Dermis microvascular lymphatic vessel endothelial cell (primary cell): ENCODE measurements at regions not wholly inside any gene's neighbourhood (a gene's known extent, or its start where the extent isn't known, plus 50 kb on each side); places are given as distances from the start of the nearest gene placed in this dataset.
A peak's percentile ranks its signal among the peaks of the same experiment; 100 is the strongest.

Experiments used
- DNase-seq, 2 donors: peaks; one replicate each; pipeline versions ENCODE4 v3.0.0 to v3.0.0-alpha.2; 2010; ENCODE audit warnings: low read depth in 2 of 2

DNA sequence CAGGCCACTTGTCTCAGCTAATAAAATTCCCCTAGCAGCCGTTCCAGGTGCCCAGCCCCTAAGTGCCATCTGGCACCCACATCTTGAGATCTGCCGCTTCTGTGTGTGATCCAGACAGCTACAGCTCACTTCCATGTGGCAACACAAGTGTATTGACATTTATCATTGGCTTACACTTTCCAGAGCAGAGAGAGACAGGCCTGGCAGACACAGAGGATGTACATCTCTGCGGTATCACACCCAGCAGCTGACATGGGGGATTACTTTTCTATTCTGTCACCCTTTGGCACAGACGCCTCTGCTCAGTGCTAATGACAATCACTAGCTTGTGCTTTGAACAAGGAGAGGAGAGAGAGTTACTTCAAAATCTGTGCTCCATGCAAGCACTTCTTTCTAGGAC lies 195.9 kb downstream of the KDR start:
- DNase-seq, result peak in 1 of 2 donors; percentile 51

DNA sequence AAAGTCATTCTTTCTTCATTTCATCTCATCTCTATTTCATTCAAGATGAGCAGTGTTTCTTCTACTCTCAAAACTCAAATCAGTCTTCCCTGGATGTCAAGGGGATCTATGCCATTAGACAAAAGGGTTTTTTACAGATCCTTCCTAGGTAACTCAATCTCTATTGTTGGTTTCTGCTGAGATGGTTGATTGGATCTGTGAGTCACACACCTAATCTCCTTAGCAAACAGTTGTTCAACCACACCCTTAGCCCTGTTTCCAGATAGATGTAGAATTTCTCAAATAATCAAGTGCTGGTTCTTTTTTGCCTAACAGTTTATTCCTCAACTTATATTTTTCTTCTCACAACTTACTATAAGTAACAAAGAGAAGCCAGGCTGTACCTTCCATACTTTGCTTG lies 200.5 kb downstream of the KDR start:
- DNase-seq, result no peak

DNA sequence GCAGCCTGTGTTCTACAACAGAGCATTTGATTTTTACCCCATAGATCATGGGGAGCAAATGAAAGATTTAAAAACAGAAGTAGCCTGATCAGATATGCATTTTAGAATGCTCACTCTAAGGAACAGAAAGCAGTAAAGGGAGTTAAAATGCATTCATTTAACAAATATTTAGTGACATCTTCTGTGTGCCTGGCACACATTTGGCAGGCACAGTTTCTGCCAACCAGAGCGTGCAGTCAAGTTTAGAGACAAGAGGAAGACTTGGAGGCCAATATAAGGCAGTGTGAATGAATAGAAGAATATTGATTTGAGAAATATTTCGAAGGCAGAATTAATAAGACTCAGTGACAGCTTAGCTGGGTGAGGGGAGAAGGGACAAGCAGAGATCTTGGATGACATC lies 210.1 kb downstream of the KDR start:
- no peak for DNase-seq

DNA sequence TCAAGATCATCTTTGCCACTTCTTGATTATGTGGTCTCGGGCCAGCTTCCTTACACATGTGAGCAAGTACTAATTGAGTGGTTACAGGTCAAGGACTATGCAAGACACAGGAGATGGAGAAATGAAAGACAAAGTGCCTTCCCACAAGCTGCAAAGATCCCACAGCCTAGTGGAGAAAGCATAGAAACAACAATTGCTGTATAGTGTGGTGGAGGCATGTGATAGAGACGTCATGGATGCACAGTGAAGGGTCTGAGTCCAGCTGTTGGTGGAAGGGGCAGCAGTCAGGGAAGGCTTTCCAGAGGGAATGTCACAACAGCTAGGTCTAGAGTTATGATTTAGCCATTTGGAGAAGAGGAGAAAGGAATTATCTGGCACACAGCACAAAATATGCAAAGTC lies 210.6 kb downstream of the KDR start:
- DNase-seq, result no peak

DNA sequence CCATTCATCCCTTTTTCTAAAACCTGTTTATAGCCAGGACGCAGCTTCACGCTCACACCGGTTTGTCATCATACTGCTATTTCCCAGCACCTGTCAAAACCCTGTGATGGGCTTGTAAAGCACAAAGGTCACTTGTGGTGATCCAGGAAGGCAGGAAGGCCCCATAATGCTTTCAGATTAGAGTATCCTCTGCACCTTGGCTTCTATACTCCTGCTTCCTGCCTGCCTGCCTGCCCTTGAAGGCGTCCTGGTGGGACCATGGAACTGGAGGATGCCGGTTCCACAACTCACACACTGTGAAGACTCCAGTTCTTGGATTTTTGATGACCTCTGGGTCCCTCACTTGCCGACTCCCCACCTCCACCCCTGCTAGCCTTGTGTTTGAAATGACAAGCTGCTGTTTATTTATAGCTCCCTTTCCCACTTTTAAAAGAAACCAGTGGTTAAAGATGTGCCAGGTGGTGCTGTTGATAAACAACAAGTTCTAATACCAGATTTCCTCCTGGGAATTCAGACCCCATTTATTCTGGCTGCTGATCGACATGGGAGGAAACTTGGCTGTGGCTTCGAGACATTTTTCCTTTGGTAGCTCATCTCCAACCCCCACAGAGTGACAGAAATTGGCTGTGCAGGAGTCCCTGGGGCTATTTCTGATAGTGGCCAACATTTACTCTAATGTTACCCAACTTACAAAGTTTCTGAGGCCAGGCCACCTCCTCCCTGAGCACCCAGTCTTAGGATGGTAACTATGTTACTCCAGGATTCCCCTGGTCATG lies 211.5 kb downstream of the KDR start:
- peak in 1 of 2 donors; percentile 74 for DNase-seq

DNA sequence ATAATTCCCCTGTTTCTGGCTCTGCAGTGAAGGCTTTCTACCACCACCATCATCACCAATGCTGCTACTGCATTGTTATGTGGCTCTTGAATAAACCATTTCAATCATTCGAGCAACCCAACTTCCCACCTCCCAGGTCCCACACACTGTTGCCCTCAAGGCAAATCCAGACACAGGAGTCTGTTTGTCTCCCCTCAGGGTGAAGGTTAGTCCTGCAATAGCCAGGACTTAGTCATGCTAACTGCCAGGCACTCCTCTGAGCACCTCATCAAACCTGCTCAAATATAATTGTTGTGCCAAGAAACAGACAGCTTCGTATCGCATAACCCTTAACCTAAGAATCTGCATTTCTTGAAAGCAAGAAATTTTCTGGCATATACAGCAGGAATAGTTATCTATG lies 213.2 kb downstream of the KDR start:
- no peak for DNase-seq

DNA sequence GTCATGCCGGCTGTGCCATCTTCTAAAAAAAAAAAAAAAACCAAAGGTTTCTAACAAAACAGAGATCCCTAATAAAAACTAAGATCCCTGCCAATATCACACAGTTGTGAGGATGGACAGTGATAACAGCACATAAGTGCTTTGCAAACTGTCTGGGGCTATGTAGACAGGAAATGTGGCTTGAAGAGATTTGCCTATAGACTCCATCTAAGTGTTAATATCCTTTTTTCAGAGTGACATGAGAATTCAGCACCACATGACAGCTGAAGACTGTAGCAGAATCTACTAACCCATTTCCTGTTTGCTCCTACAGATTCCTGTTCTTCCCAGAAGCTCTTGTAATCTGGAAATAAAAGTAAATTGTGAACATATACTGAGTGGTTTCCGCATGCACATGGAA lies 215.4 kb downstream of the KDR start:
- peak in 1 of 2 donors; percentile 28 for DNase-seq

DNA sequence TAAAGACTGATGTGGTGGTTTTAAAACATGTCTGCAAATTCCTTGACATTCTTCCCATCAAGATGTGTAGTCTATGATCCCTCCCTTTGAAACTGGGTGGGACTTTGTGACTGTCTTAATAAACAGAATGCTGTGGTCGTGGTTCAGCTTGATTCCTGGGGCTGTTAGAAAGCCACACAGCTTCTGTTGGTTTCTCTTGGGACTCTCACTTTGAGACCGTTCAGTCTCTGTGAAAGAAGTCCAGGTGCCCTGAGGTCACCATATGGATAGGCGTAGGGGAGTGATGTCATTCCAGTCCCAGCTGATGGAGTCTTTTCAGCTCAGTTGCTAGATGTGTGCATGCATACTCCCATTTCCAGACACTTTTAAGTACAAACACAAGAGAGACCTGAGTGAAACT lies 216.6 kb downstream of the KDR start:
- DNase-seq, result no peak

DNA sequence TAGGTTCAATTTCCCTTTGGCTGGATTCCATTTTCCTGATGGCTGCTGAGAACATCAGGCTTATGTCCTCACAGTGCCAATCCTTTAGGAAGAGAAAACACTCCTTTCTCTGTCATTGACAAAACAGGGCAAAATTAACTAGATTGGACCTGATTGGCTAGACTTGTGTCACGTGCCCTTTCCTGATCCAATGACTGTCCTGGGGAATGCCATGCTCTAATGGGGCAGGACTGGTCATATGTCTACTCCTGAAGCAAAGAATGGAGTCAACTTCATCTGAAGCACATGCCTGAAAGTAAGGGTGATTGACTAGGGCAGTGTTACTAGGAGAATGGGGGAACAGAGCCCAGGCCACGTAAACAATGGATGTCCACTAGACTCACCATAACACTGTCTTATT lies 220.4 kb downstream of the KDR start:
- peak in 1 of 2 donors; percentile 36 for DNase-seq

DNA sequence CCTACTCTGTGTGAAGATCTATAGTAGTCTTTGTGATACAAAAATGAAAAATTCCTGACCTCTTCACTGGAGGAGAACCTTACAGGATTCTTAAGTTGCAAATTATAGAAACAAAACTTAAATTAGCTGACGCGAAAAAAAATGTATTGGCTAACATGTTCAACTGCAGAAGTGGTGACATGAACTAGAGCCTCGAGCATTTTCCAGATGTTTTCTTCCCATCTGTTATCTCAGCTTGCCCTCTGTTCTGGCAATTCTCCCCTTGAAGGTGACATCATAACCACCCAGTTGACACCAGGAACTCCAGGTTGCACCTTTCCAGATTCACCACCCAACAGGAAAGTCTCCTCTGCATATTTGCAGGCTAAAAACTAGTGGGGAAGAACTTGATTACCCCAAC lies 222.4 kb downstream of the KDR start:
- DNase-seq, result no peak

DNA sequence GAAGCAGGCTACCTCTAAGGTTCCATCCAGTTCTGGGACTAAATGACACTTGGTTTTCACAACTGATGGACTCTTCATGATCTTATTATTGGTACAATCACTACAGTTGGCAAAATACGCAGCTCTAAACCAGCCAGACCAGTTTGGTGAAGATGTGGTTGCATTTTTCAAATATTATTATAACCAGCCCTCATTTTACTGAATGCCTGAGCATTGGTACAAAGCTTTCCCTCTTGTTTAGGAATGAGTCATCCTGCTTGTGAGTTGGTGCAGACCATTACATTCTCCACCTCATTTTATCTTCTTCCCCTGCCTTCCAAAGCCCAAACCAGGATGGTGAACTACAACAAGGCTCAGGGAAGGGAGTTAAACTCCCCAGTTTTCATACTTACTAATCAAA lies 223.1 kb downstream of the KDR start:
- DNase-seq, result no peak

DNA sequence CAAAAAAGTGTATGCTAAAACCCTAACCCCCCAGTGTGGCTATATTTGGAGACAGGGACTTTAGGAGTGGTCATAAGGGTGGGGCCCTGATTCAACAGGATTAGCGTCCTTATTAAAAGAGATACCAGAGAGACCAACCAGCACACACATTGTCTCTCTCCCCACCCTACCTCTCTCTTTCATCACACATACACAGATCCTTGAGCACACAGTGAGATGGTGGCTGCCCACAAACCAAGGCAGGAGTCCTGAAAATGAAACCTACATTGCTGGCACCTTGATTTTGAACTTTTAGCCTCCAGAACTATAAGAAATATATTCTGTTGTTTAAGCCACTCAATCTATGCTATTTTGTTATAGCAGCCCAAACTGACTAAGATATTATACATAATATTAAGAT lies 224.2 kb downstream of the KDR start:
- DNase-seq, result no peak

DNA sequence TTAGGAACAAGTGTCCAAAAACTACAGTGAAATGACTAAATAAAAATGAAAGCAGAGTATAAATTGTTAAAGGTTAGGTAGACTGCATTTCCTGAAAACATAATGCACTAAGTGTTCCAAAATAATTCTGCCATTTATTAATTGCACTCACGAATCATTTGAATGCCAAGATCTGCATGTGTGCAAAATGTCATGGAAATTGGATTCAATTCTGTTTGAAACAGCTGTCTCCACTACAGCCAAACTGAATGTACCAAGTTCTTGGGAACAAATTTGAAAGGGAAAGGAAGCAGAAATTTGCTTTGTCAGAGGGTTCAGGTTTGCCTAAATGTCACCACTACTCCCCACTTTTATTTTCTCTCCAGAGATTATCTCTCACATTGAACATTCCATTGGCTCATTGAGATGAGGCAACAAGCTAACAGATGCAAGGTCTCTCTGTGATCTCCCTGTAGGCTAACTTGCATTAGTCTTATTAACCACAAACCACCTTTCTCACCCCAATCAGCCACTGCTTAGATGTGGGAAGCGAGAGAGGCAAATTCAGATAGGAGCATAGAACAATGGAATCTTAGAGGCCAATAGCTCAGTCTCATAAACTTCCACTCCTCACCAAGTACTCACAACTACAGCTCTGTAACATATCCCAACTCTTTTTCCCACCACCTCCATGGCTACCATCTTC lies 226.6 kb downstream of the KDR start:
- no peak for DNase-seq

DNA sequence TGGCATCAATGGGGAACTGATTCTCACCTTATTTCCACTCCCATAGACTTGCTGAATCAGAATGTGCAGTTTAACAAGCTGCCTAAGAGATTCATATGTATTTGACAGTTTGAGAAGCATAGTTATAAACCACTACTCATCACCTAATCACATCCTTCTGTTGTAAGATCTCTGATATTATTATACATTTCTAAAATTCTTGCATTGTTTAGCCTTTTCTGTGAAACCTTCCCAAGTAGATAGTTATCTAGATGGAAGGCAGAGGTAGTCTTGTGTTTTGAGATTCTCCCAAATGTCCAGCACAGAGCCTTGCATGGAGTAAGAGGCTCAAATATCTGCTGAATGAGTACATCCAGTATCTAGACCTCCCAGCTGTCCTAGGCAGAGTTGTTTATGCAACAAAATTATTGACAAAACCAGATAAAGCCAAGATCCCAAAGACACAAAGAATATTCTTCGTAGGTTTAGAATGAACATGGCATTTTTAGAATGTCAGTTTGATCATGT lies 227.3 kb downstream of the KDR start:
- DNase-seq, result no peak

DNA sequence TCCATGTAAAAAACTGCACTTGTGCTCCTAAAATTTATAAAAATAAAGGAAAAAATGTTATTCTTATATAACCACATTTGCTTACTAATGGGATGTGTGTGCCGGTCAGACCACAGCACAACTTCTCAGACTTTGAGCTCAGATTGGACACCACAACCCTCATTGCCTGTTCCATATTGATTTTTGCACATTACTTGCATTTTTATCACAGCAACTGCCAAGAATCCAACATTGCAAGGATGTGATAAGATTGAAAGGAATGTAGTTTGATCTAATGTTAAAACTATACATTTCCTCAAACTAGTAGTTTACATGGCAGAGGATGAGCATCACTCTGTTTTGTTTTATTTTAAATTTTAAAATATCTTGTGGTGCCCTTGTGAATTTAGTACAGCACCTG lies 227.8 kb downstream of the KDR start:
- DNase-seq, result no peak

DNA sequence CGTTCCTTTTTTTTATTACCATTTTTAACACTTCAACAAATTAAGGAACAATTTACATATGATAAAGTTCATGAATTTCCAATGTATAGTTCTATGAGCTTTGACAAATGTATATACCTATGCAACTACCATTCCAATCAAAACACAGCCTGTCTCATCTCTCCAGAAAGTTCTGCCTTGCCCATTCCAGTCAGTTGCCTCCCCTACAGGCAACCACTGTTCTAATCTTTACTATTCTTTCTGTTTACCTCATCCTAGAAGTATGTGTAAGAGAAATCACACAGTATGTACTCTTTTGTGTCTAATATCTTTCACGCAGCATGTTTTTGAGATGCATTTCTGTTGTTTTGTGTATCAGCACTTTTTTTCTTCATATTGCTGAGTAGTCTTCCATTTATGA lies 224.9 kb downstream of the KIT start:
- DNase-seq, result no peak

DNA sequence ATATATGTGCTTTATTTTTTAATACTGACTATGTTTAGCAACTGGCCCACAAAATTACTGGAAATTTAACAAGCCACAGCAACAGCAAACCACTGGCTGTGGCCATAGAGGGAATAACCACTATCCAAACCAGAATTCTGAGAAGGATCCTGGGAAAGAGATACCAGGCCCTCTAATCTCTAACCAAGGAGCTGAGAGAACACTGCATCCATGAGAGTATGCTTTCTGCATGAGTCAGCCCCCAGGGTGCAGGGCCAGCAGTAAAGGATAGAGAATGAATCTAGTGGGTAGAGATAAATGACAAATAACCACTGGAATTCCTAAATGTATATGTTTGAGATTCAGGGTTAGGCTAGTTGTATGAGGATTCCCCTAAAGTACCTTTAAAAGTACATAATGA lies 221.8 kb downstream of the KIT start:
- no peak for DNase-seq

DNA sequence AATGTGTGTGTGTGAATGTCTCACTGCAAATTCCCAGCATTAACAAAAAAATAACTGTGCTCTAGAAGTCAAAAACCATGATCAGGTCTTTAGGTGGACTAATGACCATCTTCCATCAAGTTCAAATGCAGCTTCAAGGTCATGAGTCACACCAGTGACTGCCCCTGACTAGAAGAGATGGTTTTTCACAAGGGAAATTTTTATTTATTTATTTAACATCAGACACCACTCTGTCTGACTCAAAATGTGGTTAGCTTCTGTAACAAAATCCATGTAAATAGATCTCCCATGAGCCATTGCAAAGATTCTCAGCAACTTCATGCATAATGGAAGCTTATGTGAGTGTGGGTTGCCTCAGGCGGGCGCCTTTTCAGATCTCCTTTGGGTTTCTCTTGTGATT lies 219.2 kb downstream of the KIT start:
- DNase-seq, result no peak

DNA sequence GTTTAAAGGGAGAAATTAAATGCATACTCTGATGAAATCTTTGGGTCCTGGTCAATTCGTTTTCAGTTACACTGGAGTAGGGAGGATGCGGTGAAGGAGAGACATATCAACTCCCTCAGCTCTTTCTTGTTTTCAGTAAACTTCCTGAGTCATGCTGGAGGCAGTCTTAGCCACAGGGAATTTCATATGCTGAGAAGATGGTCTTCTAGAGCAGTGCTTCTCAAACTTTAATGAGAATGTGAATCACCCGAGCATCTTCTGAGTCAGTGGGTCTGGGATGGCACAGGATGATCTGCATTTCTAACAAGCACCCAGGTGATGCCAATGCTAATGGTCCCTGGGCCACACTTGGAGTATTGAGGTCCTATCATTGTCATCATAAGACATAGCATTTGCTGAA lies 214.5 kb downstream of the KIT start:
- no peak for DNase-seq

DNA sequence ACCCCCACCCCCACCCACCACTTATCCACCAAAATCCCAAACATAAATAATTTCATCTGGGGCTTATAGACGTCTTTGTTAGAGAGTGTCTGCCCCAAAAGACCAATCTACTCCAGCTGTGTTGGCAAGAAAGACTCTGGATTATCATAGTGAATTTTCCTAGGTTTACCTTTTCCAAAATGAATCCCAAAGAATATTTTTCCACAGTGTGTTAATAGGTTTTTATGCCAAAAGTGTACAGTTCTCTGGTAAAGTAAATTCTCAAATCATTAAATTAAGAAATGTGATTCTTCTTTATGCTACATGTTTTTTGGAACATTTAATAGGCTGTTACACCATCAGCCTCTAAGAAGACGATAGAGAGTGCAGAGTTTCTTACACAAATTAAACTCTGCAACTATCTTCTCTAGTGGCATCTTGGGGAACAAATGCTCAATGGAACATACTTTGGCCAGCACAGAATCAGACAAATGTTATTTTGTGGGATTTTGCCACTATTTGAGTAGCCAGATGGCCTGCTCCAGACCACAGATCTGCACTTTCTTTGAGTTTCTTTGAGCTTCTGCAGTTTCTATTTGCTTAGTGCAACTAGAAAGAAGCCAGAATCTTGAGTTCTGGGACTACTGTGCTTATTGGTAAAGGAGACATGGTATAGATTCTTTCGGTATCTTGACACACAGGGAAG lies 206.0 kb downstream of the KIT start:
- DNase-seq, result no peak

DNA sequence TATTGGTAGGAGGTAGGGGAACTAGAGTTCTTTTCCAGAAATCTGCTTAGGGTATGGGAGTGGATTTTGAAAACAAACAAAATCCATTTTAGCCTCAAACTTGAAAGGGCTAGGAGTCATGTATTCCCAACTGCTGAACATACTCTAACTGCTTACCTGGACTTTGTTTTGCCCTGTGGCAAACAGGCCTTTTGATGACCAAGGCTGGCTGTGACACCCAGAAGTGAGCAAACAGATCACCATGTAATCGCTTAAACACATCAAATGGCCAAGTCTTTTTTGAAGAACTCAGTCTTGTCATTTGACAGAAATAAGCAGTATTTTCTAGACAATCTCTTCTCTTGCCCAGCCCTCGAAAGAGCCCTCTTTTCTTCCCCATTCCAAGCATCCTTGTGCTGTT lies 203.4 kb downstream of the KIT start:
- no peak for DNase-seq

DNA sequence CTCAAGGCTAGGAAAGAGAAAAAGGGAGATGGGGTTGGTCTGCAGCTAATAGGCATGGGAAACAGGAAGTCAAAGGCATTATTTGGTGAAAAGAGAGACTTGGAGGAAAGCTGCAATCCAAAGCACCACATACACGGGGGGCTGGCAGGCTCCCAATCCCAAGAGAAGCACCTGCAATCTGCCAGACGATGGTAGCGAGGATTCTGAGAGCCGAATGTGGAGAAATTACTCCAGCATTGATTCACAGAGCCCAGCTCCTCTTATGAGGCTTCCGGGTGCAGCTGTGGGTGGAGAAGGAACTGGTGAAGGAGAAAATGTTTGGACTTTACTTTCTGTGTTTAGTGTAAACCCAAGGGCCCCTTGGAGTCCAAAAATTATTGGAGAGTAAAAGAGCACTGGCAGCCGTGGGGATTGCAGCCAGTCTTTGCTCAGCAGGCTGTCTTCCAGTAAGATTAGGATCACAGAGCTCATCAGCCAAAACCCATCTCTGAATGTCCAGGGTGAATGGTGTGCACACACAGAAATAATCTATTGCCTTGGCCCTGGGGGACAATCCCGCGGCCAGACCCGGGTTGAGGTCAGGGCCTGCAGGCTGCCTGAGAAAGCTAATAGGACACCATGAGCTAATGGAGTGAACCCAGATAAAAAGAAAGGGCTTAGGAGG lies 197.6 kb downstream of the KIT start:
- DNase-seq, result no peak
